K562 (cell line): ENCODE measurements at regions not wholly inside any gene's neighbourhood (a gene's known extent, or its start where the extent isn't known, plus 50 kb on each side); places are given as distances from the start of the nearest gene placed in this dataset.

Experiments used
- ATF1 ChIP-seq, 2 experiments: fragments of 450-650 bp in 1 of 2; IDR thresholded peaks; 2 replicates each; pipeline ENCODE4 v1.6.1; 2016; ENCODE audit warnings: missing compliant biosample characterization in 1 of 2, missing genetic modification characterization in 1 of 2
- ATF7 ChIP-seq: fragments of 450-650 bp; IDR thresholded peaks from 2 replicates; pipeline ENCODE4 v1.7.1; 2014; ENCODE audit warnings: mild to moderate bottlenecking, moderate library complexity
- HNRNPL ChIP-seq: fragments of 200-400 bp; formaldehyde crosslinking; IDR thresholded peaks from 2 replicates; pipeline ENCODE4 v1.6.1; 2017; ENCODE audit warnings: low read depth, mild to moderate bottlenecking, low read length
- MGA ChIP-seq: fragments of 450-650 bp; IDR thresholded peaks from 2 replicates; pipeline ENCODE4 v1.6.1; 2016; ENCODE audit warnings: mild to moderate bottlenecking, moderate library complexity
- PURB ChIP-seq: sonication (generic); formaldehyde crosslinking; IDR thresholded peaks from 2 replicates; pipeline ENCODE4 v1.9.0; 2021; ENCODE audit warnings: low read depth, mild to moderate bottlenecking, missing genetic modification reagents
- RBFOX2 ChIP-seq: fragments of 200-400 bp; formaldehyde crosslinking; IDR thresholded peaks from 2 replicates; pipeline ENCODE4 v1.6.1; 2017; ENCODE audit warnings: low read depth, mild to moderate bottlenecking, low read length, moderate library complexity
- RCOR1 ChIP-seq, 2 experiments: IDR thresholded peaks; 2 replicates each; pipeline ENCODE4 v1.6.1; 2012; ENCODE audit warnings: low read depth in 2 of 2, low read length in 2 of 2, borderline replicate concordance in 1 of 2, improper control_type of control experiment in 1 of 2
- SIRT6 ChIP-seq: IDR thresholded peaks from one replicate; pipeline ENCODE4 v1.6.1; 2012; ENCODE audit warnings: low read depth, mild to moderate bottlenecking, control low read depth, inconsistent platforms, low read length, moderate library complexity
- ZNF347 ChIP-seq: fragments of 450-650 bp; formaldehyde crosslinking; IDR thresholded peaks from 2 replicates; pipeline ENCODE4 v1.4.0; 2020; ENCODE audit warnings: low read depth, mild to moderate bottlenecking, moderate library complexity
- TF ChIP-seq, protein P1 (sequence below), 2 experiments: fragments of 200-800 bp in 1 of 2; sonication (Bioruptor generic) in 1 of 2; sonication (generic) in 1 of 2; formaldehyde crosslinking in 1 of 2; IDR thresholded peaks in 1 of 2; conservative IDR thresholded peaks in 1 of 2; 2 replicates each; pipeline versions ENCODE4 v1.5.0 to v1.6.1; 2016 to 2020; ENCODE audit warnings: missing compliant biosample characterization in 1 of 2, missing genetic modification characterization in 1 of 2, missing genetic modification reagents in 1 of 2

DNA sequence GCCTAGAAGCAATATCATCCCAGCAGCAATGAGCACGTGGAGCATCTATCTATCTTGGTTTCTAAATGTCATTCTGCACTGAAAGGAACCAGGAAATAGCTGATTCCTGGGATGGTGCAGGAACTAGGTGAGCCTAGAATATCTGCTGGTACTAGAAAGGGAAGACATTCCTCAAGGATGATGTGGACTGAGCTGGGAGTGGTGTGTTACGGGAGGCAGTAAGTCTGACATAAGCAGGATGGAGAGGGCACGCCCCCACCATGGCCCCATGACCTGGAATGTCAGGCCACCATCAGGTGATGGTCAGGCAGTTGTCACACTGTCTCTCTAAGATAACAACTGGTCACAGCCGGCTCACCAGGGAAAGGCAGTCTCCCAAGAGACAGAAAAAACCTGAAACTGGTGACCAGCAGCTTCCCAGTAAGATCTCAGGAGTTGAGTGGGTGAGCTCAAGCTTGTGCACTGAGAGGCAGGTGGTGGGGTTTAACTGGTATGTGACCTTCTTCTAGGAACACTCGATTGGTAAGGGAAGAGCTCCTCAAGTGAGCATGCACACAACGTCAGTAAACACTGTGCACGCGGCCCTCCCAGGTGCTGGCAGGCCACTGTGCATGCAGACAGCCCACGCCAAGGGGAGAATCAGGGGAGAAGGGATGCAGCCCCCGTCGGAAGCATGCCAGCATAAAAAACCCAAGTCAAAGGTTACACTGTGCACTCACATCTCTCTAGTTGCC is 148.7 kb downstream of the ADSS2 start (continued):
- TF ChIP-seq MGA: peak; percentile 99
- TF ChIP-seq ATF1 (CRISPR knock-in tag; IDR thresholded peaks at IDR 0.05): no peak
- peak; percentile 92 for TF ChIP-seq ATF1 (tag; IDR thresholded peaks at IDR 0.05)
- TF ChIP-seq SIRT6: no peak
- TF ChIP-seq, protein P1, sequence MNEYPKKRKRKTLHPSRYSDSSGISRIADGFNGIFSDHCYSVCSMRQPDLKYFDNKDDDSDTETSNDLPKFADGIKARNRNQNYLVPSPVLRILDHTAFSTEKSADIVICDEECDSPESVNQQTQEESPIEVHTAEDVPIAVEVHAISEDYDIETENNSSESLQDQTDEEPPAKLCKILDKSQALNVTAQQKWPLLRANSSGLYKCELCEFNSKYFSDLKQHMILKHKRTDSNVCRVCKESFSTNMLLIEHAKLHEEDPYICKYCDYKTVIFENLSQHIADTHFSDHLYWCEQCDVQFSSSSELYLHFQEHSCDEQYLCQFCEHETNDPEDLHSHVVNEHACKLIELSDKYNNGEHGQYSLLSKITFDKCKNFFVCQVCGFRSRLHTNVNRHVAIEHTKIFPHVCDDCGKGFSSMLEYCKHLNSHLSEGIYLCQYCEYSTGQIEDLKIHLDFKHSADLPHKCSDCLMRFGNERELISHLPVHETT (CRISPR knock-in tag; conservative IDR thresholded peaks at IDR 0.05 in 1 of 2, IDR thresholded peaks at IDR 0.05 in 1 of 2): peak in 1 of 2 experiments; percentile 89; a peak in 1 of 4 replicates
- peak in 1 of 2 experiments; percentile 94; a peak in 2 of 4 replicates for TF ChIP-seq RCOR1 (IDR thresholded peaks at IDR 0.05; ENCODE audit: borderline replicate concordance in 1 of 2, low read depth in 2 of 2, low read length in 2 of 2)
- TF ChIP-seq PURB (CRISPR knock-in tag): no peak
- no peak for TF ChIP-seq ZNF347 (CRISPR knock-in tag)
- TF ChIP-seq RBFOX2: peak; percentile 46; the same call in 1 of the 2 replicates
- peak; percentile 95 for TF ChIP-seq ATF7
- no peak for TF ChIP-seq HNRNPL
